DMS 273 treated with DMSO at 0.1 percent for 48 hours (cell line): ENCODE measurements at regions not wholly inside any gene's neighbourhood (a gene's known extent, or its start where the extent isn't known, plus 50 kb on each side); places are given as distances from the start of the nearest gene placed in this dataset.

ENCODE experiments used
- DNase-seq: peaks from one replicate; lab custom pipeline; 2025; lab: John Stamatoyannopoulos, UW

DNA sequence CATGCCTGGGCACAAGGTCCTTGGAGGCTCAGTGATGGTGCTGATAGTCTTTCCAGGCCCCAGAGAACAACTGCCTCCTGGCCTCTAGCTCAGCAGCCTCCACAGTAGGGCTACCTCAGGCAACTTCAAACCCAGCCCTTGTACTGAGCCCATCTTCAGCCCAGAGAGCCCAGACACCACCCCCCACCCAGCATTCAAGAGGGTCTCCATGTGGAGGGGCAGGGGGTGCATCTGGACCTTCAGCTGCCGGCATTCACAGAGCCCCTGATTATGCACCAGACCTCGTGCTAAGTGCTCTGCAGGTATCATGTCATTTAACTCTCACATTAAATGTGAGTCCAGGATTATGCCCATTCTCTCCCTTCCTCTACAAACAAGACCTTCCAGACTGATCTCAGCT is 197.0 kb upstream of the ZC3H12A start:
- no peak for DNase-seq

DNA sequence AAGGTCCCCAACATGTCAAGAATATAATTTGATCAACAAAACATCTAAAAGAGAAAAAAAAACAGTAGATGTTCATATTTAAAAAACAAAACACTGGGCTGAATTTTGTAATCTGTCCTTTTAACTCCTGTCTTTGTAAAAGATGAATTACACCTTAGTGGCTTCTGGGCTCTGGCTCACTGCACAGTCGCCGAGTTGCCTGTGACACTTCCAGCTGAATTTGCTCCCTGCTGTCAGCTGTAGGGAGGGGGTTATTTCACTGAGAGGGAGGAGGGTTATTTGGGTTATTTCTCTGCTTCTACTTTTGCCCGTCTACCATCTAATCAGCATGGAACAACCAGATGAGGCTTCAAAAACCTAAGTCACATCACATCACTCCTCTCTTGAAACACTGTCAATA is 193.0 kb upstream of the ZC3H12A start:
- no peak for DNase-seq

DNA sequence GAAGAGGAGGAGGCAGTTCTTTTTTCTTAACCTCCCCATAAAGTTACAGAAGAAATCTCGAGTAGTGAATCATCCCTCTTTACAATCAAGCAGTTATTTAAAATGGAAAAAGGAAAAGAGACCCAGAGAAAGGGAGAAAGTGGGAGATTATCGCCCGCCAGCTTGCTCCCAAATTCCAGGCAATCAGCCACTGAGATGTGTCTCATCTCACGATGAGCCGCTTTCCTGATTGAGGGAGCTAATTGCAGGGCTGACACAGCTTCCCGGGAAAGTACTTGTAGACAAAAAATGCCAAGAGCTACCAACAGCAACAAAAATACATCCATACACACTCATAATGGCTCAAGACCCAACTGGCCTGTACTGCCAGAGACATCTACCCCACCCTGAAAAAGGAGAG is 191.6 kb upstream of the ZC3H12A start:
- no peak for DNase-seq

DNA sequence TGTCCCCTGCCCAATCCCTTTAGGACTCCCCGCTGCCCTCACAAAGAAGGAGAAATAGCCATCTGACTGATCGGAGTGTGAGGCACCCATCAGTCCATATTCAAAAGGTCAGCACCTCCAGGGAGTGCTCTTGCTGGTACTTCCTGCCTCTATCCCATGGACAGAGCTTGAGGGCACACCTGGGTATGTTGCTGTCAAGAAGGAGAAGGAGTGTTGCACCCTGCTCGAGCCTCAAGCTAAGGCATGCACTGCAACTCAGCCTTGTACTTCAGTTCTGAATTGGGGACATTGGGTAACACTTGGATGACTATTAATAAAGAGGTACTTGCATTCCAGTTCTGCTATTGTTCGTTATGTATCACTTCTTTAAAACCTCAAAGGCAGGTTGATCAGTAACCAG is 190.3 kb upstream of the ZC3H12A start:
- no peak for DNase-seq

DNA sequence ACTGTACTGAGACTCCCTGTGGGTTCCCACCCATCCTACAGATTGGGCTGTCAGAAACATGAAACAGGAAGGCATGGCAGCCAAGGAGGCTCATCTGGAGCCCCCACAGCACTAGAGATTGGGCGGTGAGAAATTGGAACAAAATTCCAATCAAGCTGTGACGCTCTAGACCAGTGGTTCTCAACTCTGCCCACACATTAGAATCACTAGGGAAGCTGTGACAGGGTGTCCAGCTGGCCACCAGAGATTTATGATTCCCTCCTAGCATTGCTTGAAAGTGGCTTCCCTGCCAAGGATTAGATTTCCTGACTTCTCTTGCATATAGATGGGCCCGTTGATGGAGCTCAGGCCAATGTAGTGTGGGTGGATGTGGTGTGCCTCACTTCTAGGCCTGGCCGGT is 187.5 kb upstream of the ZC3H12A start:
- DNase-seq: no peak

DNA sequence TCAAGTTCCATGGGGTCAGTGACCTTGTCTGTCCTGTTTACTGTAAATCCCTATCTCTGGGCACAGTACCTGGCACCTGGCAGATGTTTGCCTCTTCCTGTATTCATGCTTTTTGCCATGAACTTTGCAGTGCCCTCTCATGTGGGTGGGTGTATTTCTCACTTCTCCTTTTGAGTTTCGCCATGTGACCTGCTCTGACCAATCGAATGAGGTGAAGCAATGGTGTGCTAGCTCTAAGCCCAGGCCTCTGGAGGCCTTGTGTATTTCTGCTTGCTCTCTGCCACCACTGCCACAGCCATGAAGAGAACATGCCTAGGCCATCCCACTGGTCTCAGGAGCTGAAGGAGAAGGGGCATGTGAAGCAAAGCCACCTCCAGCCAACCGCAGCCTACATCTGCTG is 185.5 kb upstream of the ZC3H12A start:
- no peak for DNase-seq

DNA sequence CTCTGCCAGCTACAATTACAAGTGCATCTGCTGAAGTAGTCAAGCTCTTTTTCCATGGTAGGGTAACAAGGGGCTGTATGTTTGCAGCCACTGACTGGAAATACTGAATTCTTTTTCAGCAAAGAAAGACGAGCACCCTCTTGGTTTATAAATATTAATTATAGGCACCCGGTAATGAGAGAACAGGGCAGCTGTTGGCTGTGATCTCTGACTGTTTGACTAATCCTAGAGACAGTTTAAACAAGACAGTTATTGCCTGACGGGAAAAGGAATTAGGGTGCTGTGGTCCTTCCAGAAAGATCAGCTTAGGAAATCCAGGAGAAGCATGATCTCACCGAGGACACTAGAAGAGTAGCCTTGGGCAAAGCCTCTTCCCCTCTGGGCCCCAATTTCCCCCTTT is 183.7 kb upstream of the ZC3H12A start:
- DNase-seq: no peak

DNA sequence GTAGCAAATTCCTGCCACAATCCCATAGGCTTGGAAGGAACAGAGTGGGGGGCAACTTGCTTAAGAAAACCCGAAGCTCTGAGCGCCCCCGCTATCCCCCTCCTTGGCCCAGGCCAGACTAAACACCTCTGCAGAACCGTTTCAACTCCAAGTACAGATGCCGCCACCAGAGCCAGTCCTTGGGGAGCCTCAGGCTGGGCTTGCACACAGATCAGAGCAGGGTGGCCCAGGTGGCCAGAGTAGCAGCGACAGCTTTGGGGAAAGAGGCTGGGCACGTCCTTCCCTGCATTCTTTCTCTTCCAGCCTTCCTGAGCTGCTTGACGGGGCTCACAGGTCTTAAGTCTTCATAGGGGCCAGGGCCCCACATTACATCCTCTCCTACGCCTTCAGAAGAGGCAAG is 181.6 kb upstream of the ZC3H12A start:
- no peak for DNase-seq

DNA sequence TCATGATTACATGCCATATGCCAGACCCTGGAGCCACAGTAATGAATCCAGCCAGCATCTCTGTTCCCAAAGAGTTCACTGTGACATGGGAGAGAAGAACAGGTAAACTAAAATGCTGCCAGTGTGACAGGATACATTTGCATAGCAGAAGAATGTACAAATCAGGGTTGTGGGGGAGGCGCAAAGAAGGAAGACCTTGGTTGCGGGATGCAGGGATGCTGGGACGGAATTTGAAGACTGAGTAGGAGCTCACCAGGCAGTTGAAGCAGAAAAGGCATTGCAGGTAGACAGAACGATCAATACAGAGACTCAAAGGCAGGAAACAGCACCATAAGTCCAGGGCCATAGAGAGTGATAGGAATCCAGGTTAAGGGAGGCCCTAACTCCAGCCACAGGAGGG is 180.3 kb upstream of the ZC3H12A start:
- no peak for DNase-seq

DNA sequence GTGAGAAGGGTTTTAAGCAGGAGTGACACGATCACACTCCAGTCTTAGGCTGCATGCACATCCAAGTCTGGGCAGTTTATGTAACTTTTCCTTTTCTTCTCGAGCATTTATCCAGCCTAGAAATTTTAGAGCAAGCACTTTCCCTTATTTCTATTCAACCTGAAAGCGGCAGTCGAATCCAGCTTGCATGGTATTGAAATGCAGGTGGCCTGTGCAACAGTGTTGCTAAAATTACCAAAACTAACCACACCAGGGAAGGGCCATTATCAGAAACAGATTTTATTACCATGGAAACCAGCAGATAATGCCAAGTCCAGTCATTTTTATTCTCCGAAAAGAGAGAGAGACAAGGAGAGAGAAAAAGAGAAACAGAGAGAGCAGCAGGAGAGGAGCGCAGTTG is 179.9 kb upstream of the ZC3H12A start:
- DNase-seq: no peak

DNA sequence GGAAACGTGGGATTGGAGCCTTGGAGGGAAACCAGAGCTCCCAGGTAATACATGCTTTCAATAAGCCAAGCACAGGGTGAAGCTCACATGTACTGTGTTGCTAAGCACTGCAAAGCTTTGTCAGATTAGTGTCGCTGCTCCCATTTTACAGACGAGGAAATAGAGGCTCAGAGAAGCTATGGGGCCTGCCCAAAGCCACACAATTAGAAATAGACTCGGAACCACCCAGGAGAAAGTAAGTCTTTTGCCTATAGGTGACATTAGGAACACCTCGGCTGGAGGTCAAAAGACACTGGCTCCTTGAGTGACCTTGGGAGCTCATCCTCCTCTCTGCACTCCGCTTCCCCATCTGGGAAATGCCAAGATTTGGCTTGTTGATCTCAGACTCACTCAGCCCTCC is 175.6 kb upstream of the ZC3H12A start:
- no peak for DNase-seq

DNA sequence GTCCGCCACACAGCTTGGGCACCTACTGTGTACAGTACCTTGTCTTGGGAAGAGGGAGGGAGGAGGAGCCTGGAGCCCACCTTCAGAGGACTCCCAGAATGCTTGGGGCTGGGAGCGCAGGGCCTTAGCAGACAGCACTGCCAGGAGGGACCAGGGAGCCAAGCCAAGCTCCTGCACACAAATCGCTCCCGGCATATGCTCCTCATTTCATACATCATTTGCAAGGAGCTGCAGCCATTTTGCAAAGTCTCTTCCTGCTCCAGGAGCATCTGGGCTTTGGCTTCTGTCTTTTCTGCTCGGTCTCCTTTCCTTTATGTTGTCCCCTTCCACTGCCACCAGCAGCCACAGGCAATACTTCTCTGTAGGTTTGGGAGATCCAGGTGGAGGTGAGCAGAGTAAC is 175.2 kb upstream of the ZC3H12A start:
- no peak for DNase-seq

DNA sequence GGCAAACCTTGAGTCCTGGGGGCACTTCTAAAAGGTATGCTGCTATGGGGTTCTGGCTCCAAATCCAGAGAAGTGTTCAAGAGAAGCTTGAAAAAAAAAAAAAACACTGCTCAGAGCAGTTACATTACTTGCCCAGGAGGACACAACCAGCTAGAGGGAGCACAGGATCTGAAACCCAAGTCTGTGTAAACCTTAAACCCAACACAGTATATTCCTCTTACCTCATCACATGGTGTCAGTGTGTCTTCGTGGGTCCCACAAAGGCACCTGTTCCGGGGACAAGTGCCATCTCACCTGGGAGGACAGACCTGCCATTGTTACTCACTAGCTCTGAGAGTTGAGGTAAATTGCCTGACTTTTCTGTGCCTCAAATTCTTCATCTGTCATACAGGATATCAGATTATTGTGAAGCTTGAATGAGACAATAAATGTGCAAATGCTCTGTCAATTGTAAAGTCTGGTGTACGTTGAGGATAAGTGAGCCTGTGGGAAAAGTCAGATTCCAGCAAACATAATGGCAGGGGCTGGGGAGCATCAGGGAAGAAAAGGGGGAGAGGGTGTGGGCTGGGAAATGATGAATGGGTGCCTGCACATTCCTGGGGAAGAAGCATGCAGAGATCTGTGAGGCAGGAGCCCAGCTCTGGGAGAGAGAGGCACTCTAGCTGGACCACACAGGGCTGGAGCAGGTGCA is 170.4 kb upstream of the ZC3H12A start:
- DNase-seq: no peak

DNA sequence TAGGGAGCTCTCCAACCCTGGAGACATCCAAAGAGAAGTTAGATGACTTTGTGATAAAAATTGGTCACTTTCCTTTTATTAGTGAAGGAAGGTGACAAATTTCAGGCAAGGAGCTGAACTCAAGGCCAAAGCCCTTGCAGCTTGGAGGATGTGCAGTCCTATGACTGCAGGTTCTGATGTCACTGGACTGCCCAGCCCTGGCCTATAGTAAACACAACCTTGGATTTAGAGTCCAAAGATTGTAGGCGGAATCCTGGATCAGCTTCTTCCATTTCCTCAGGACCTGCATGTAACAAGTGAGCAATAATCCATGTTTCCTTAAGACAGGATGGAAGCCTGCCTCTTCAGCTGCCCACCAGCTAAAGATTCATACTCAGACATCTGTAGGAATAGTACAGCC is 169.3 kb upstream of the ZC3H12A start:
- DNase-seq: no peak

DNA sequence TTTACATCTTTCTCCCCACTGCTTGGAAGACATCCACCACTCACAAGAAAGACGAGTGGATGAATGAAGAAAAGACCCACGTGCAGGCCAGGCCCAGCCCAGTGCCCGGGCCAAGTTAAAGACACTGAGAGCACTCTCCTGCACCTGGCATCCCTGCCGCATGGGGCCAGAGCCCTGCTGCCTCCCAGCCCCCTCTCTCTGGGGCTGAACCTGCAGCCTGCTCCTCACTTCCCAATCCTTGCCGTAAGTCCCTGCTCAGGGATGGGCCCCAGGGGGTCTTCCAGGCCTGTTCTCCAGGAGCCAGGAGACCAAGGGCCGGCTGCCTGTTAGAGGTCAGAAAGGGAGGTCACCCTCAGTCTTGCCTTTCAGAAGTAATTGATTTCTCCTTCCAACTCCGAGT is 168.5 kb upstream of the ZC3H12A start:
- no peak for DNase-seq

DNA sequence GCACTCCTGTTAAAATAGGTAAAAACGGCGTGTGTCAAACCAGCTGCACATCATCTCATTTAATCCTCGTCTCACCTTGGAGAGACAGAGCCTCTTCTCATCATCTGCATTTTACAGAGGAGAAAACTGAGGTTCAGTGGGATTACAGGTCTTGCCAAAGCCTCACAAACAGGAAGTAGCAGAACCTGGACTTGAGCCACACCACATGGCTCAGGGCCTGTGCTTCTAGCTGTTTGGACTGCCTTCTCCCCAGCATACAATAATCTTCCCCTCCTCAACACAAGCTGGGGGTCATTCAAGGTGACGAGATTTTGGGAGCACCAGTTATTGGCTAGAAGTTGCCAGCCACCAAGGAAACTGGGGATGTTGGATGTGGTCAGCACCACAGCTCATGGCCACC is 167.9 kb upstream of the ZC3H12A start:
- no peak for DNase-seq

DNA sequence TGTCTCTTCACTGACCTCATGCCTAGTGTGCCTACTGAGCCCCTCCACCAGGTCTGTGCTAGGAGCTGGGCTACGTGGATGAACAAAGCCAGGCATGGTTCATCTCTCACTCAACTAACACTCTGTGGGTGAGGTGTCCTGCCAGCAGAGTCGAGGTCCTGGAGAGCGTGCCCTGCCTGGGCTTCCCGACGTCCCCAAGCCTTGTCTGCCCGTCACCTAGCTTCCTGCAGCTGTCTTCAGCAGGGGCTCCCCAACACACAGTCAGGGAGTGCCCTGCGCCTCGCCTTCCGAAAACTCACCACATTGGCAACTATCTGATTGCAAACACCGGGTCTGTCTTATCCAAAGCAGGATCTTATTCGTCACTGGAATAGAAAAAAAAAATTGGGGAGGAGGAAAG is 167.5 kb upstream of the ZC3H12A start:
- no peak for DNase-seq

DNA sequence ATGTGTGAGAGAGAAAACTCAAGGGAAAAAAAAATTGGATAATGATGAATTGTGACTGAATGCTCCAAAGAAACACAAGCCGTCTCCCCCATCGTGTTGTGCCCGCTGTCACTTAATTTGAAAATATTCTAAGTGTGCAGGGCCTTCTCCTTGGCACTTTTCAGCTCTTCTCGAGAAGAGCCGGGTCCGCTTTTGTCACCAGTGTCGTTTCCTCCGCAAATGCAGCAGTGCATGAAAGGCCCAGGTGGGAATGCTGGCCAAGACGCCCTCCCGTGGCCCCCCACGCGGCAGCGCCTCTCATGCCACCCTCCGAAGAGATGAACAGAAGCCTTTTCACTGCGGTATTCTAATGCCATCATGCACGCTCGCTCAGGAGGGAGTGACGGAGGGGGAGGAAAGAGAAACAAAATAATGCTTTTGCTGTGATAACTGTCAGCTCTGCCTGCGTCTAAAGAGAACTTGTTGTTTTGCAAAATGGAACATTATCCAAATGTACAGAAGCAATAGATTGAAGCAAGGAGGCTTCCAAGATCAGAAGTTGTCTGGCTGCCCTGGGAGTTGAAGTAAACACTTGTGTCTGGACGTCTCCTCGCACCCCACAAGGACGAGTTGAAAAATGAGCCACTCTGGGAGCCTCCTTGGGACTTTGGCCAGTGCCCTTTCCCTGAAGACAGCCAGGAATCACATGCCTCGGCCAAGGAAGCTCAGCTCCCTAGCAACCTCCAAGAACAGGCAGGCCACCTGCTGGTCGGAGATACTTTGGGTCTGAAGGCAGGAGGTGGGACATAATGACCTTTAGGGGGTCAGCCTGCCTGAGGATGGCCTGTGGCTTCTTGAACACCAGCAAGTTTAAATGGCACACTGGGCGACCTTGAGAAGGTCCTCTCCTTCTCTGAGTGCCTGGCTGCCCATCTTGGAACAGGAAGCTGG is 166.1 kb upstream of the ZC3H12A start:
- no peak for DNase-seq

DNA sequence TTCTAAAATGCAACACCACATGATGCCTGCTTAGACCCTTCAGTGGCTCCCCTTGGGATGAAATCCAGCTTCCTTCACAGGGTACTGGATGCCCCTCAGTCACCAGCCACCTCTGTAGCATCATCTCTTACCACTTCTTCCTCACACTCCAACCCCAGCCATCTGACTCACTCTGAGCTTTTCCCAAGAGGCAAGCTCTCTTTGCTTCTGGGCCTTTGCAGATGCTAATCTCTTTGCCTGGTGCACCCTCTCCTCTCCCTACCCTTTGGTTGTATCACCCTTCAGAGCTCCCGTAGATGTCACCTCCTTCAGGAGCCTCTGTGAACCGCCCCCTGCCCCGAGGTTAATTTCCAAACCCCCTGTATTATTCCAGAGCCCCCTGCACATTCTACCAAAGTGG is 164.8 kb upstream of the ZC3H12A start:
- DNase-seq: no peak

DNA sequence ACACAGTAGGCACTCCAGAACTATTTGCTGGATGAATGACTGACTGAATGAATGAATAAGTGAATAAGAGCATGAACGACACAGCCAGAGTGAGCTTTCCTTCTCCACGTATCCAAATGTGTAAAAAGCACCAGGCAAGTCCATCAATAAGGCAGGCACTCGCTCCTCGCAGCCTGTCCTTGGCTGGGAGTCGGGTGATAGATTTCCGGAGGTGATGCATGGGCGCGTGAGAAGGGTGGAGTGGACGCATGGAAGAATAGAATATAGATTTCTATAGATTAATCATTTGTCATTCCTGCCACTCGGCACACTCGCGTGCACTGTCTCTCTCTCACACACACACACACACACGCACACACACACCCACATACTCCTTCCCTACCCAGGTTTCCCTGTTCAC is 164.3 kb upstream of the ZC3H12A start:
- no peak for DNase-seq

DNA sequence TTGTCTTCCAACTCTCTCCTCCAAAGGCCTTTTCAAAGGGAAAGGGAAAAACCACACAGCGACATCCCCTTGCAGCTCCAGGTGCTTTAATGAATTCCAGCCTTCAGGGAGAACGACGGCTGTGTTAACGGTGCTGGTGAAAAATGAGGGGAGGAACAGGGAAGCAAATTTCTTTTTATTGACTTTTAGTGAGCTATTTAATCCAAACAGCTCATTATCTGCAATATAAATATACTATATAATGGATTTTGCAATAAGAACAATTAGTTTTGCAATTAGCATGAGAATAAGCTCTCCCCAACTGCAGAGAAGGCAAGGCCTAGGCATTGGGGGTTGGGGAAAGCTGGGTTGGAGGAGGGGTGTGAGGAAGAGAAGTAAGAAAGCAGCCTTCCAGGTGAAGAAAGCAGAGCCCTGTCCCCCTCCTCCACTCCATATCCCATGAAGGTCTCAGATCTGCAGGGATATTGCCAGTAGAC is 159.0 kb upstream of the ZC3H12A start:
- DNase-seq: no peak

DNA sequence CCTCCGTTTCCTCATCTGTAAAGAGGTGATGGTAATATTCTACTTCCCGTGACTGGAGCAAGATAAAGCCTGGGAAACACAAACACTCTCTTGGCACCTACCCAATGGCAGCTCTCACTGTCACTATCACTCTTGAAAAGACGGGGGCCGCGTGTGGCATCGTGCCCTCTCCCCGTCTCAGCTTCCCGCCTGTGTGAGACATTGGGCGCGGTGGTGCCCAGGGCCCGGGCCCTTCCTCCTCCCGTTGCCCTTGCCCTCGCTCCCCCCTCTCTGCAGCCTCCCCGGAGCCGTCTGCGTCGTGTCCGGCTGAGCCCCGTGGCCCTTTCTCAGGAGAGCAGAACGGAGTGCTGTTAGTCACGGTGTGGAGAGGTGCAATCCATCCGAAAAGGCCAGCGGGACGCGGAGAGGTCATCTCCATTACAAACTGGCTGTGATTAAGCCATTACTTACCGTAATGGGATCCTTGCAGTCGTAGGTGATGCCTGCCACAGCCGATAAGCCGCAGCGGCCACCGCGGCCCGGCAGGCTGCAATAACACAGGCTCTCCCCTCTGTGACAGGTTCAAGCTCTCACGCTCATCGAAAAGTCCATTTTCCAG is 156.4 kb upstream of the ZC3H12A start:
- DNase-seq: no peak

DNA sequence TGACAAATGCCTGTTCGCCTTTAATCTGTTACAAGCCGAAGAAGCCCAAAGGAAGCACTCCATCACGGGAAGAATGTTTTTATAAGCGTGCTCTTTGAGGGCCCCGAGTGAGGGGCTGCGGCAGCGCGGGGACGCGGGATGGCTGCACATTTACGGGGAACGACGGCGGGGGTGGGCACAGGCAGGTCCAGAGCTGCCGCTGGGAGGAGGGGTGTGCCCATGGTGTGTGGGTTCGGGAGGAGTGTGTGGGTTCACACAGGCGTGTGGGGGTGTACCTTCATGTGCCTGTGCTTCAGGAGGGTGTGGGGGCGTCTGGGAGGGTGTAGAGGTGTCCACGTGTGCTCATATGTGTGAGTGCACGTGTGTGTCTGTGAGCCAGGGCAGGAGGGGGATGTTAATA is 155.9 kb upstream of the ZC3H12A start:
- no peak for DNase-seq
